ENCODE measurements at regions not wholly inside any gene's neighbourhood (a gene's known extent, or its start where the extent isn't known, plus 50 kb on each side); places are given as distances from the start of the nearest gene placed in this dataset.

DNA sequence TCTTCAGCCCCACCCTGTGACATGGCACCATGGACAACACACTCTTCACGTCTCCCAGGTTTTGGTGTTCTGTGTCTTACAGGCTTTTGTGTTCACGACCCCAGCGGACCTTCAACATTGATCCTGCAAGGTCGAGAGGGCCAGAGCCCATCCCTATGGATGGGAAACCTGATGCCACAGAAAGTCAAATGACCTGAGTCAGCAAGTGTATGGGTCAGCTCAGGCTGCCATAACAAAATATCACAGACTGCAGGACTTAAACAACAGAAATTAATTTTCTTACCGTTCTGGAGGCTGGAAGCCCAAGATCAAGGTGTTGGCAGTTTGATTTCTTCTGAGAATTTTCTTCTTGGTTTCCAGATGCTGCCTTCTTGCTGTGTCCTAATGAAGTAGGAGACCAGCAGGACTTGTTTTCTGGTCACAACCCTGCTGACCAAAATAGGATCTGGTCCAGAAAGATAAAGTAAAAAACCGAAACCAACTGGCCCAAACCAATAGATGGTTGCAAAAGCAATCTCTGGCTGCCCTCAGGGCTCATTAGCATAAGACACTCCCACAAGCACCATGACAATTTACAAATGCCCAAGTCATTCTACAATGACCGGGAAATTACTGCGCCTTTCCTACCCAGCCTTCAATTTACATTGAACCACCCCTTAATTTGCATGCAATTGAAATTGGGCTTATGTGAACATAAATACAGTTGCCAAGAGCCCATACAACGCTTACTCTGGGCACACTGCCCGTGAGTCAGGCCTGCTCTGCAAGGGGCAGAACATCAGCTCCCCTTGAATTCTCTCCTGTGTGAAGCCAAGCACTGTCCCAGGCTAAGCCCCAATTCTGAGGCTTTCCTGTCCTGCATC, 82.9 kb upstream of the SLC22A11 start:
- Histone ChIP-seq H3K9ac (ENCODE audit: low read depth, low read length) (no peak overlapping the region), H3K9me1 (ENCODE audit: insufficient read depth, low read length) (no peaks in the 10 kb centered on the region), H3K4me2 (ENCODE audit: low read depth, low read length) (no peak overlapping the region), H2BK20ac (ENCODE audit: low read depth, low read length) (no peak overlapping the region), H3K23ac (ENCODE audit: low read depth, low read length) (no peak overlapping the region), H4K20me1 (ENCODE audit: insufficient read depth, low read length) (no peaks in the 10 kb centered on the region), H3K36me3 (ENCODE audit: control insufficient read depth, insufficient read depth, low read length) (no peaks in the 10 kb centered on the region), H3K27me3 (ENCODE audit: control insufficient read depth, insufficient read depth, low read length) (peaks cover 42% of the 10 kb centered on the region), H2AFZ (replicated peaks; ENCODE audit: low read length, poor library complexity) (no peak overlapping the region), H4K5ac (ENCODE audit: low read depth, low read length) (no peak overlapping the region), H3K79me1 (ENCODE audit: low read depth in 1 of 2, low read length in 2 of 2) (no peaks in the 10 kb centered on the region), H2BK120ac (ENCODE audit: low read depth, low read length) (no peak overlapping the region), H4K91ac (ENCODE audit: insufficient read depth, low read depth, low read length) (no peak overlapping the region), H3K4me3 (ENCODE audit: insufficient read depth, low read depth, low read length) (no peak overlapping the region), H3K27ac (ENCODE audit: insufficient read depth, low read length) (no peak overlapping the region), H2BK15ac (ENCODE audit: low read depth, low read length) (no peak overlapping the region), H3K9me3 (ENCODE audit: control insufficient read depth, insufficient read depth, low read length) (no peaks in the 10 kb centered on the region; the same call in 1 of the 2 replicates), H2BK5ac (ENCODE audit: low read depth, low read length, poor library complexity, severe bottlenecking) (no peak overlapping the region), H3K14ac (replicated peaks; ENCODE audit: low read depth, low read length) (no peak overlapping the region), H3K56ac (ENCODE audit: extremely low read depth, insufficient read depth, low read length) (no peak overlapping the region), H2AK9ac (replicated peaks; ENCODE audit: low read depth, low read length, poor library complexity) (no peak overlapping the region), H3K4ac (ENCODE audit: low read depth, low read length) (no peak overlapping the region), H4K8ac (ENCODE audit: low read depth in 2 of 2, low read length in 2 of 2) (no peak overlapping the region), H3K4me1 (ENCODE audit: control insufficient read depth, insufficient read depth, low read length) (no peaks in the 10 kb centered on the region), H2AK5ac (ENCODE audit: low read depth, low read length) (no peak overlapping the region), H3K18ac (ENCODE audit: low read depth, low read length) (no peak overlapping the region)
- DNase-seq (no peak), ATAC-seq (ENCODE audit: low read depth) (no peak)
- TF ChIP-seq CHD1 (IDR thresholded peaks at IDR 0.05; ENCODE audit: low read depth, low read length) (no peak), POLR2A (IDR thresholded peaks at IDR 0.05; ENCODE audit: low read depth, low read length) (no peak), SMC3 (IDR thresholded peaks at IDR 0.05; ENCODE audit: low read depth, low read length) (no peak), MAFK (IDR thresholded peaks at IDR 0.05; ENCODE audit: low read depth, low read length) (peak; percentile 53; the same call in 1 of the 2 replicates)
- TF ChIP-seq, protein P1, sequence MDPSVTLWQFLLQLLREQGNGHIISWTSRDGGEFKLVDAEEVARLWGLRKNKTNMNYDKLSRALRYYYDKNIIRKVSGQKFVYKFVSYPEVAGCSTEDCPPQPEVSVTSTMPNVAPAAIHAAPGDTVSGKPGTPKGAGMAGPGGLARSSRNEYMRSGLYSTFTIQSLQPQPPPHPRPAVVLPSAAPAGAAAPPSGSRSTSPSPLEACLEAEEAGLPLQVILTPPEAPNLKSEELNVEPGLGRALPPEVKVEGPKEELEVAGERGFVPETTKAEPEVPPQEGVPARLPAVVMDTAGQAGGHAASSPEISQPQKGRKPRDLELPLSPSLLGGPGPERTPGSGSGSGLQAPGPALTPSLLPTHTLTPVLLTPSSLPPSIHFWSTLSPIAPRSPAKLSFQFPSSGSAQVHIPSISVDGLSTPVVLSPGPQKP (IDR thresholded peaks at IDR 0.05; ENCODE audit: borderline replicate concordance, low read depth, low read length) = no peak
- BruUV-seq (replicated peaks) = no TSS peak
- in situ Hi-C loops (cut with MboI; ENCODE audit: low sequenced_read_pairs) = no loop called here
- intact Hi-C loops (cut with micrococcal nuclease) = no loop called here
- dilution Hi-C loops (cut with HindIII; ENCODE audit: low sequenced_read_pairs, unreplicated experiment) = no loop called here
- ChIA-PET CTCF (no interaction called here), POLR2A (ENCODE audit: unreplicated experiment) (no interaction called here)
- WGBS, 2 experiments (ENCODE audit: extremely low coverage in 2 of 2, insufficient read length in 1 of 2) = 44% methylated on average over 4 of the region's 10 CpGs; no CpG with 5 or more reads in 1 of the 2 experiments
